ENCODE measurements at regions not wholly inside any gene's neighbourhood (a gene's known extent, or its start where the extent isn't known, plus 50 kb on each side); places are given as distances from the start of the nearest gene placed in this dataset.

GRCh38 chr2:43038034-43038695 lies 188.2 kb downstream of the ZFP36L2 start:
- no TSS peak for BruUV-seq (replicated peaks)
- CTCF ChIA-PET: no interaction called here
- Histone ChIP-seq H3K4me1 (ENCODE audit: control insufficient read depth in 1 of 2, insufficient read depth in 2 of 2, low read length in 2 of 2) (peaks cover 0 to 14% of the 10 kb centered on the region in 2 experiments; a peak in 3 of 4 replicates), H4K20me1 (ENCODE audit: insufficient read depth) (no peaks in the 10 kb centered on the region), H3K9me3 (ENCODE audit: control insufficient read depth in 1 of 2, insufficient read depth in 1 of 2, low read depth in 1 of 2, low read length in 2 of 2) (no peaks in the 10 kb centered on the region), H3K79me2 (ENCODE audit: insufficient read depth, low read length) (no peaks in the 10 kb centered on the region), H2AFZ (ENCODE audit: low read depth, low read length, poor library complexity, severe bottlenecking) (no peak overlapping the region), H3K27ac (ENCODE audit: low read depth, low read length) (no peak overlapping the region), H3K9me2 (ENCODE audit: insufficient read depth) (no peaks in the 10 kb centered on the region), H3K9ac (ENCODE audit: low read length) (no peak overlapping the region), H3K4me2 (ENCODE audit: low read length) (no peak overlapping the region), H3K27me3 (ENCODE audit: insufficient read depth, low read length) (no peaks in the 10 kb centered on the region), H3K4me3 (replicated peaks in 1 of 2; ENCODE audit: low read depth in 1 of 2, low read length in 2 of 2) (no peak overlapping the region), H3K36me3 (ENCODE audit: control insufficient read depth in 1 of 2, insufficient read depth in 2 of 2, low read length in 2 of 2) (no peaks in the 10 kb centered on the region)
- DNase-seq (ENCODE audit: low read depth, low spot score) (no peak), ATAC-seq (no peak)
- TF ChIP-seq MAX (IDR thresholded peaks at IDR 0.05): no peak
- TF ChIP-seq CEBPB (IDR thresholded peaks at IDR 0.05; ENCODE audit: low read depth): no peak
- no peak for TF ChIP-seq EZH2phosphoT487 (IDR thresholded peaks at IDR 0.05; ENCODE audit: borderline replicate concordance)
- TF ChIP-seq ATF3 (IDR thresholded peaks at IDR 0.05): no peak
- no peak for TF ChIP-seq ZNF274 (IDR thresholded peaks at IDR 0.05; ENCODE audit: low read depth, low read length)
- TF ChIP-seq CTCF (IDR thresholded peaks at IDR 0.05 in 2 of 3, conservative IDR thresholded peaks at IDR 0.05 in 1 of 3; ENCODE audit: borderline replicate concordance in 1 of 3, insufficient read depth in 1 of 3, low read depth in 2 of 3, low read length in 2 of 3): no peak
- TF ChIP-seq ZBTB33 (IDR thresholded peaks at IDR 0.05; ENCODE audit: extremely low read depth, insufficient replicate concordance, low read length): no peak
- TF ChIP-seq ELF1 (IDR thresholded peaks at IDR 0.05; ENCODE audit: borderline replicate concordance, low read depth): no peak
- no peak for TF ChIP-seq SIN3A (IDR thresholded peaks at IDR 0.05; ENCODE audit: low read depth)
- TF ChIP-seq YY1 (IDR thresholded peaks at IDR 0.05; ENCODE audit: extremely low read depth, insufficient replicate concordance, low read depth, low read length): no peak
- TF ChIP-seq JUND (IDR thresholded peaks at IDR 0.05): no peak
- no peak for TF ChIP-seq SP1 (IDR thresholded peaks at IDR 0.05; ENCODE audit: low read depth)
- TF ChIP-seq FOSL1 (IDR thresholded peaks at IDR 0.05; ENCODE audit: low read depth): no peak
- TF ChIP-seq EGR1 (IDR thresholded peaks at IDR 0.05; ENCODE audit: low read depth): no peak
- no peak for TF ChIP-seq CBX3 (IDR thresholded peaks at IDR 0.05; ENCODE audit: low read depth)
- no peak for TF ChIP-seq RAD21 (IDR thresholded peaks at IDR 0.05; ENCODE audit: low read depth)
- RAD21 ChIA-PET (ENCODE audit: low non-redundant PET in 1 of 2, low total read pairs in 2 of 2, uncharacterized antibody in 2 of 2, unreplicated experiment in 2 of 2): no interaction called here
- intact Hi-C loops (cut with micrococcal nuclease): no loop called here
- POLR2A ChIA-PET: no interaction called here
